Left ventricle myocardium inferior (tissue), 1 donor: ENCODE measurements at regions not wholly inside any gene's neighbourhood (a gene's known extent, or its start where the extent isn't known, plus 50 kb on each side); places are given as distances from the start of the nearest gene placed in this dataset.

Experiments used
- DNase-seq: peaks from one replicate; pipeline ENCODE4 v3.0.0-alpha.2; 2020
- H3K27ac ChIP-seq: fragments of 200-600 bp; replicated peaks from 2 replicates; pipeline ENCODE4 v1.8.0; 2021
- H3K27me3 ChIP-seq: fragments of 200-600 bp; 2 replicates; pipeline ENCODE4 v1.8.0; 2021; ENCODE audit warnings: low read depth
- H3K36me3 ChIP-seq: fragments of 200-600 bp; 2 replicates; pipeline ENCODE4 v1.8.0; 2021
- H3K4me1 ChIP-seq: fragments of 200-600 bp; 2 replicates; pipeline ENCODE4 v1.8.0; 2021
- H3K4me3 ChIP-seq: fragments of 200-600 bp; 2 replicates; pipeline ENCODE4 v1.8.0; 2021; ENCODE audit warnings: mild to moderate bottlenecking, moderate library complexity
- H3K9me3 ChIP-seq: fragments of 200-600 bp; replicated peaks from 2 replicates; pipeline ENCODE4 v1.8.0; 2021
- CTCF ChIP-seq: fragments of 200-600 bp; IDR thresholded peaks from 2 replicates; pipeline ENCODE4 v1.8.0; 2021; ENCODE audit warnings: antibody characterized with exemption, mild to moderate bottlenecking, borderline replicate concordance
- intact Hi-C: fragments of 100-400 bp; cut with micrococcal nuclease; formaldehyde crosslinking; loops from one replicate; pipeline ENCODE4 v1.11.0; 2022
- donor health status: DM: no; HTN: yes; CAD: no; lungs with severe emphysema.

DNA sequence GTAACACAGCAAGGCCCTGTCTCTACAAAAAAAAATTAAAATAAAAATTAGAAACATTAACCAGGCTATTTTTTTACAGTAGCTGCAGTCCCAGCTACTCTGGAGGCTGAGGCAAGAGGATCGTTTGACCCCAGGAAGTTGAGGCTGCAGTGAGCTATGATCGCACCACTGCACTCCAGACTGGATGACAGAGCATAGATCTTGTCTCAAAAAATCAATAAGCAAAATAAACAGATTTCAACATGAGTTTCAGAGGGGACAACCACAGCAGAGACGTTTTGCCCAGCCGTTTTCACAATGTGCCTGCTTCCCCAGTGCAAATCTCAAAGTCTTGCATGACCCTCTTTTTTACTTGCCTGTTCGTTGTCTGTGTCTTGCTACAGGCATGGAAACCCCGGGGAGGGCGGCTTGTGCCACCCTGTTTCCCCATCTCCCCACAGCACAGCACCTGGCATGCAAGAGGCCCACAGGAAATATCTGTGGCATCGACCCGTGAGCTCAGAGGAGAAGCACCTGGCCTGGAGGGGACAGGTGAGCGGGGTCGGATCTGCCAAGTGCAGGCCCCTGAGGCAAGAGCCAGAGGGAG, 222.0 kb upstream of the ZNF507 start:
- TF ChIP-seq CTCF: no peak
- H3K4me3 ChIP-seq: no peak overlapping the region

GRCh38 chr19:32124585-32124984, 220.8 kb upstream of the ZNF507 start:
- no peaks in the 10 kb centered on the region for H3K36me3 ChIP-seq
- no peaks in the 10 kb centered on the region for H3K4me1 ChIP-seq
- H3K9me3 ChIP-seq: peaks cover 8% of the 10 kb centered on the region
- no peak for TF ChIP-seq CTCF
- H3K27me3 ChIP-seq: peaks cover 48% of the 10 kb centered on the region
- no peak for DNase-seq
- H3K27ac ChIP-seq: no peak overlapping the region
- H3K4me3 ChIP-seq: no peak overlapping the region
- intact Hi-C loops: no loop called here

More for the DNA sequence above, 222.0 kb upstream of the ZNF507 start:
- intact Hi-C loops: no loop called here
- Histone ChIP-seq H3K36me3 (no peaks in the 10 kb centered on the region), H3K27ac (no peak overlapping the region), H3K27me3 (peaks cover 49% of the 10 kb centered on the region), H3K4me1 (no peaks in the 10 kb centered on the region), H3K9me3 (peaks cover 13% of the 10 kb centered on the region)
- no peak for DNase-seq

GRCh38 chr19:32129141-32129540, 216.3 kb upstream of the ZNF507 start:
- H3K4me1 ChIP-seq: no peaks in the 10 kb centered on the region
- H3K9me3 ChIP-seq: no peaks in the 10 kb centered on the region
- TF ChIP-seq CTCF: no peak
- H3K27me3 ChIP-seq: peaks cover 19% of the 10 kb centered on the region
- no peak overlapping the region for H3K4me3 ChIP-seq
- intact Hi-C loops: no loop called here
- H3K27ac ChIP-seq: no peak overlapping the region
- DNase-seq: no peak
- H3K36me3 ChIP-seq: no peaks in the 10 kb centered on the region

- H3K4me3 ChIP-seq: no peak overlapping the region
- H3K9me3 ChIP-seq: no peaks in the 10 kb centered on the region
- no peaks in the 10 kb centered on the region for H3K4me1 ChIP-seq
- DNase-seq: no peak
- no peaks in the 10 kb centered on the region for H3K36me3 ChIP-seq
- peaks cover 7% of the 10 kb centered on the region for H3K27me3 ChIP-seq
- TF ChIP-seq CTCF: no peak
- no peak overlapping the region for H3K27ac ChIP-seq
- intact Hi-C loops: no loop called here
These were observed 215.1 kb upstream of the ZNF507 start for GRCh38 chr19:32130332-32130731.

DNA sequence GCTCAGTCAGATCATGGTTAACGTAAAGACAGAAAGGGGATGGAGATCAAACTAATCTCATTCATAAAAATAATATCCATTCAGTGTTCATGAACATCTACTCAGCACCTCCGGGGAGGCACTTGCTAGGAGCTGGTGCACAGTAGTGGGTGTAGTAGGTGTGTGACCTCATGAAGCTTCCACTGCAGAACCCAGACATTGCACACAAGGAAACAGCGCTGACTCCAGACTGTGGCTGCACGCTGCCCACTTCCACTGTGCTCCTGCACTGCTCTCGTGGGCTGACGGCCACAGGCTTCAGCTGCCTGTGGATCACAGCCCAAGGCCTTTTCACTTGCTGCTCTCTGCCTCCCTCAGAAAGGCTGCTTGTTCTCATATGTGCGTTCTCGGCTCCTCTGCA, 214.4 kb upstream of the ZNF507 start:
- no peak overlapping the region for H3K27ac ChIP-seq
- H3K36me3 ChIP-seq: no peaks in the 10 kb centered on the region
- H3K4me3 ChIP-seq: no peak overlapping the region
- intact Hi-C loops: no loop called here
- no peak for DNase-seq
- H3K27me3 ChIP-seq: peaks cover 2% of the 10 kb centered on the region
- no peaks in the 10 kb centered on the region for H3K4me1 ChIP-seq
- TF ChIP-seq CTCF: no peak
- H3K9me3 ChIP-seq: no peaks in the 10 kb centered on the region
